Liver (tissue), 3 donors: ENCODE measurements at regions not wholly inside any gene's neighbourhood (a gene's known extent, or its start where the extent isn't known, plus 50 kb on each side); places are given as distances from the start of the nearest gene placed in this dataset.

Source experiments
- CTCF ChIP-seq: fragments of 150-350 bp; IDR thresholded peaks from 2 replicates; pipeline ENCODE4 v1.5.1; 2017; ENCODE audit warnings: improper control_type of control experiment, low read depth, low read length; ENCODE audit not compliant: missing input control
- HNF4A ChIP-seq, 2 donors: conservative IDR thresholded peaks; 2 replicates each; pipeline ENCODE4 v1.6.1; 2016; ENCODE audit warnings: antibody characterized with exemption in 2 of 2, mild to moderate bottlenecking in 2 of 2
- MAX ChIP-seq: IDR thresholded peaks from 2 replicates; pipeline ENCODE4 v1.6.1; 2016; ENCODE audit warnings: antibody characterized with exemption
- REST ChIP-seq: IDR thresholded peaks from 2 replicates; pipeline ENCODE4 v1.6.1; 2016; ENCODE audit warnings: antibody characterized with exemption, mild to moderate bottlenecking
- RXRA ChIP-seq, 2 donors: IDR thresholded peaks; 2 replicates each; pipeline ENCODE4 v1.6.1; 2017 to 2018; ENCODE audit warnings: antibody characterized with exemption in 2 of 2, mild to moderate bottlenecking in 1 of 2
- TAF1 ChIP-seq: conservative IDR thresholded peaks from 2 replicates; pipeline ENCODE4 v1.6.1; 2016; ENCODE audit warnings: antibody characterized with exemption, mild to moderate bottlenecking
- donor health status: healthy.
- donor health status: healthy.

GRCh38 chr10:61840403-61840802 is 61.1 kb upstream of the ARID5B start:
- no peak for TF ChIP-seq RXRA (IDR thresholded peaks at IDR 0.05)
- TF ChIP-seq CTCF = no peak
- TF ChIP-seq TAF1 = no peak
- TF ChIP-seq MAX = no peak
- no peak for TF ChIP-seq HNF4A (conservative IDR thresholded peaks at IDR 0.05)
- no peak for TF ChIP-seq REST
